Inflammatory macrophage treated with lipopolysaccharide for 4 hours (primary cell): ENCODE measurements at regions not wholly inside any gene's neighbourhood (a gene's known extent, or its start where the extent isn't known, plus 50 kb on each side); places are given as distances from the start of the nearest gene placed in this dataset.
A peak's percentile ranks its signal among the peaks of the same experiment; 100 is the strongest.

Source experiments
- DNase-seq: peaks from one replicate; pipeline ENCODE4 v3.0.0-alpha.2; 2020

- peak; percentile 80 for DNase-seq
Measured at GRCh38 chr7:20267482-20267881, 50.3 kb upstream of the MACC1 start.

GRCh38 chr7:20268824-20269223, 51.6 kb upstream of the MACC1 start:
- DNase-seq = peak; percentile 31

- DNase-seq = no peak
Measured at GRCh38 chr7:20269726-20270125, 52.5 kb upstream of the MACC1 start.

GRCh38 chr7:20270371-20270770, 53.2 kb upstream of the MACC1 start:
- no peak for DNase-seq

GRCh38 chr7:20270867-20271266, 53.7 kb upstream of the MACC1 start:
- DNase-seq = no peak

GRCh38 chr7:20275637-20276036, 55.1 kb upstream of the ITGB8 start:
- DNase-seq = no peak

- no peak for DNase-seq
Measured at GRCh38 chr7:20276705-20277472, 53.8 kb upstream of the ITGB8 start.

GRCh38 chr7:20279979-20280378, 50.7 kb upstream of the ITGB8 start:
- no peak for DNase-seq

- DNase-seq = no peak
Measured at GRCh38 chr7:20280475-20281351, 50.0 kb upstream of the ITGB8 start.
